HEK293T (cell line): ENCODE measurements at regions not wholly inside any gene's neighbourhood (a gene's known extent, or its start where the extent isn't known, plus 50 kb on each side); places are given as distances from the start of the nearest gene placed in this dataset.

Experiments
- ARNT ChIP-seq: fragments of 450-650 bp; IDR thresholded peaks from 2 replicates; pipeline ENCODE4 v1.6.1; 2017; ENCODE audit warnings: mild to moderate bottlenecking
- BHLHE40 ChIP-seq: fragments of 450-650 bp; IDR thresholded peaks from 2 replicates; pipeline ENCODE4 v1.6.1; 2016; ENCODE audit warnings: mild to moderate bottlenecking, moderate library complexity, borderline replicate concordance
- CTBP1 ChIP-seq: fragments of 450-650 bp; IDR thresholded peaks from 2 replicates; pipeline ENCODE4 v1.6.1; 2016; ENCODE audit warnings: borderline replicate concordance
- ELF4 ChIP-seq: fragments of 450-650 bp; IDR thresholded peaks from 2 replicates; pipeline ENCODE4 v1.6.1; 2017; ENCODE audit warnings: antibody characterized with exemption
- FOXA1 ChIP-seq: fragments of 450-650 bp; IDR thresholded peaks from 2 replicates; pipeline ENCODE4 v1.6.1; 2016; ENCODE audit warnings: mild to moderate bottlenecking
- FOXK2 ChIP-seq: fragments of 450-650 bp; IDR thresholded peaks from 2 replicates; pipeline ENCODE4 v1.6.1; 2016; ENCODE audit warnings: mild to moderate bottlenecking
- FOXM1 ChIP-seq: fragments of 450-650 bp; IDR thresholded peaks from 2 replicates; pipeline ENCODE4 v1.6.1; 2017; ENCODE audit warnings: mild to moderate bottlenecking, borderline replicate concordance
- HDGF ChIP-seq: fragments of 450-650 bp; IDR thresholded peaks from 2 replicates; pipeline ENCODE4 v1.6.1; 2017; ENCODE audit warnings: antibody characterized with exemption, borderline replicate concordance
- L3MBTL2 ChIP-seq: fragments of 450-650 bp; conservative IDR thresholded peaks from 2 replicates; pipeline ENCODE4 v1.6.1; 2016; ENCODE audit warnings: mild to moderate bottlenecking
- SP1 ChIP-seq: fragments of 450-650 bp; IDR thresholded peaks from 2 replicates; pipeline ENCODE4 v1.6.1; 2017
- SUZ12 ChIP-seq: fragments of 450-650 bp; IDR thresholded peaks from 2 replicates; pipeline ENCODE4 v1.6.1; 2016; ENCODE audit warnings: mild to moderate bottlenecking
- TARDBP ChIP-seq: fragments of 450-650 bp; IDR thresholded peaks from 2 replicates; pipeline ENCODE4 v1.6.1; 2016
- ZNF384 ChIP-seq: fragments of 450-650 bp; IDR thresholded peaks from 2 replicates; pipeline ENCODE4 v1.6.1; 2016

DNA sequence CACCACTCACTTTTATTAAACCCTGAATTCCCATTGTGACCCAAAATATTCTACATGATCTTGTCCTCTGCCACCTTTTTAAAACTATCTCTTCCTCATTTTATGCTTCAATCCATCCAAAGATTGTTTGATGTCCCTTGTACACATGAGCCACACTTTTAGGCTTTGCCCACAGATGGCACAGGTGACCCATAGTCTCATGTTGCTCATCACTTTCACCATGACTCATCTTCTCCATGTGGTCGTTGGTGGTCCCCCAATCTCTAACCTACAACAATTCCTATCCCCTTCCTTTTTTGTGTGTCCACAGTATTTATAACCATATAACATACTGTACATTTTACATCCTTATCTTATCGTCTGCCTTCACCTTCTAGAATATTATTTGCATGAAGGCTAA is 271.5 kb upstream of the ZWINT start:
- TF ChIP-seq SP1 (no peak), BHLHE40 (no peak), TARDBP (no peak), ELF4 (no peak), FOXM1 (no peak), ARNT (no peak), L3MBTL2 (no peak), SUZ12 (no peak), FOXK2 (no peak), HDGF (no peak), CTBP1 (no peak), FOXA1 (no peak), ZNF384 (no peak)
